ENCODE measurements at regions not wholly inside any gene's neighbourhood (a gene's known extent, or its start where the extent isn't known, plus 50 kb on each side); places are given as distances from the start of the nearest gene placed in this dataset.

- TF ChIP-seq, protein P1, sequence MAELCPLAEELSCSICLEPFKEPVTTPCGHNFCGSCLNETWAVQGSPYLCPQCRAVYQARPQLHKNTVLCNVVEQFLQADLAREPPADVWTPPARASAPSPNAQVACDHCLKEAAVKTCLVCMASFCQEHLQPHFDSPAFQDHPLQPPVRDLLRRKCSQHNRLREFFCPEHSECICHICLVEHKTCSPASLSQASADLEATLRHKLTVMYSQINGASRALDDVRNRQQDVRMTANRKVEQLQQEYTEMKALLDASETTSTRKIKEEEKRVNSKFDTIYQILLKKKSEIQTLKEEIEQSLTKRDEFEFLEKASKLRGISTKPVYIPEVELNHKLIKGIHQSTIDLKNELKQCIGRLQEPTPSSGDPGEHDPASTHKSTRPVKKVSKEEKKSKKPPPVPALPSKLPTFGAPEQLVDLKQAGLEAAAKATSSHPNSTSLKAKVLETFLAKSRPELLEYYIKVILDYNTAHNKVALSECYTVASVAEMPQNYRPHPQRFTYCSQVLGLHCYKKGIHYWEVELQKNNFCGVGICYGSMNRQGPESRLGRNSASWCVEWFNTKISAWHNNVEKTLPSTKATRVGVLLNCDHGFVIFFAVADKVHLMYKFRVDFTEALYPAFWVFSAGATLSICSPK (IDR thresholded peaks at IDR 0.05; ENCODE audit: borderline replicate concordance) = no peak
- TF ChIP-seq MCM2 (IDR thresholded peaks at IDR 0.05; ENCODE audit: low read depth) = no peak
Measured at GRCh38 chr13:31591642-31592233, 147.6 kb upstream of the RXFP2 start (continued).

GRCh38 chr13:31594056-31594455 lies 145.3 kb upstream of the RXFP2 start:
- ATAC-seq (no peak), DNase-seq (ENCODE audit: extremely low read depth in 1 of 4, low spot score in 3 of 4) (no peak), FAIRE-seq (no peak)
- ChIA-PET CTCF (ENCODE audit: low intra/inter-chr PET ratio) (no interaction called here), POLR2A (interaction anchor here (1.0 kb wide), 1 partner anchor 120 kb away, joined by 3 read pairs; no protein-coding TSS in a partner anchor)
- H3K4me1 ChIP-seq (replicated peaks in 1 of 2; ENCODE audit: control insufficient read depth in 2 of 2, insufficient read depth in 2 of 2, low read length in 2 of 2) = no peaks in the 10 kb centered on the region
- H4K20me1 ChIP-seq (replicated peaks; ENCODE audit: control insufficient read depth, insufficient read depth, low read length) = no peaks in the 10 kb centered on the region; the same call in 1 of the 2 replicates
- H3K36me3 ChIP-seq (ENCODE audit: control insufficient read depth, insufficient read depth, low read length) = no peaks in the 10 kb centered on the region
- H3K79me2 ChIP-seq (ENCODE audit: control insufficient read depth, insufficient read depth, low read length) = no peaks in the 10 kb centered on the region
- H3K27ac ChIP-seq (ENCODE audit: extremely low read depth, low read depth, low read length) = no peak overlapping the region
- H3K9ac ChIP-seq (ENCODE audit: insufficient read depth in 1 of 2, low read depth in 2 of 2, low read length in 2 of 2) = no peak overlapping the region
- no peaks in the 10 kb centered on the region for H3K9me1 ChIP-seq (ENCODE audit: control insufficient read depth, insufficient read depth, low read length)
- BruUV-seq (replicated peaks) = no TSS peak
- WGBS (ENCODE audit: insufficient coverage, low coverage, missing lambda C conversion rate) = 0% methylated on average over 5 of the region's 5 CpGs
- H3K4me2 ChIP-seq (ENCODE audit: insufficient read depth, low read length) = no peak overlapping the region
- in situ Hi-C loops (cut with MboI) (no loop called here), intact Hi-C loops (cut with micrococcal nuclease) (no loop called here)
- H2AFZ ChIP-seq (ENCODE audit: low read depth, low read length) = no peak overlapping the region
- no peak overlapping the region for H3K4me3 ChIP-seq
- H3K27me3 ChIP-seq (ENCODE audit: control insufficient read depth in 2 of 2, insufficient read depth in 2 of 2, low read length in 2 of 2) = no peaks in the 10 kb centered on the region
- no peaks in the 10 kb centered on the region for H3K9me3 ChIP-seq (replicated peaks; ENCODE audit: control insufficient read depth, insufficient read depth, low read depth, low read length)
- TF ChIP-seq ZNF318 (IDR thresholded peaks at IDR 0.05; ENCODE audit: borderline replicate concordance in 1 of 2, low read depth in 1 of 2) = no peak
- no peak for TF ChIP-seq PRDM10 (IDR thresholded peaks at IDR 0.05; ENCODE audit: partially characterized antibody)
- no peak for TF ChIP-seq ZNF668 (CRISPR knock-in tag; IDR thresholded peaks at IDR 0.05)

All from K562 (cell line).